ENCODE measurements at regions not wholly inside any gene's neighbourhood (a gene's known extent, or its start where the extent isn't known, plus 50 kb on each side); places are given as distances from the start of the nearest gene placed in this dataset.

- Histone ChIP-seq H3K4me3 (ENCODE audit: low read length) (no peak overlapping the region), H4K20me1 (ENCODE audit: control insufficient read depth, insufficient read depth, low read depth, low read length) (no peaks in the 10 kb centered on the region), H3K9me3 (ENCODE audit: control insufficient read depth, insufficient read depth, low read length) (no peaks in the 10 kb centered on the region), H3K4me2 (ENCODE audit: low read length) (no peak overlapping the region), H3F3A (ENCODE audit: control insufficient read depth, insufficient read depth) (no peaks in the 10 kb centered on the region), H3K9me2 (replicated peaks; ENCODE audit: control insufficient read depth, low read length) (no peaks in the 10 kb centered on the region), H3K27me3 (ENCODE audit: control insufficient read depth, low read length) (no peaks in the 10 kb centered on the region), H3K79me2 (ENCODE audit: control insufficient read depth, low read length) (no peaks in the 10 kb centered on the region), H3K4me1 (ENCODE audit: control insufficient read depth, low read length) (no peaks in the 10 kb centered on the region), H3K27ac (ENCODE audit: low read depth, low read length) (no peak overlapping the region), H3K36me3 (ENCODE audit: control insufficient read depth, low read length) (no peaks in the 10 kb centered on the region)
- TF ChIP-seq CTCF (IDR thresholded peaks at IDR 0.05; ENCODE audit: low read depth, low read length, poor library complexity, severe bottlenecking): no peak
- TF ChIP-seq EZH2phosphoT487 (IDR thresholded peaks at IDR 0.05; ENCODE audit: borderline replicate concordance, low read length): no peak
These were observed 700.0 kb downstream of the SLITRK6 start for GRCh38 chr13:85099245-85099644.

- no peak for TF ChIP-seq CTCF (IDR thresholded peaks at IDR 0.05; ENCODE audit: low read depth, low read length, poor library complexity, severe bottlenecking)
- no peak for TF ChIP-seq EZH2phosphoT487 (IDR thresholded peaks at IDR 0.05; ENCODE audit: borderline replicate concordance, low read length)
- Histone ChIP-seq H3K79me2 (ENCODE audit: control insufficient read depth, low read length) (no peaks in the 10 kb centered on the region), H3K27ac (ENCODE audit: low read depth, low read length) (no peak overlapping the region), H3K36me3 (ENCODE audit: control insufficient read depth, low read length) (no peaks in the 10 kb centered on the region), H3K27me3 (ENCODE audit: control insufficient read depth, low read length) (no peaks in the 10 kb centered on the region), H3K4me2 (ENCODE audit: low read length) (no peak overlapping the region), H3K4me1 (ENCODE audit: control insufficient read depth, low read length) (no peaks in the 10 kb centered on the region), H4K20me1 (ENCODE audit: control insufficient read depth, insufficient read depth, low read depth, low read length) (no peaks in the 10 kb centered on the region), H3F3A (ENCODE audit: control insufficient read depth, insufficient read depth) (no peaks in the 10 kb centered on the region), H3K9me3 (ENCODE audit: control insufficient read depth, insufficient read depth, low read length) (no peaks in the 10 kb centered on the region), H3K9me2 (replicated peaks; ENCODE audit: control insufficient read depth, low read length) (no peaks in the 10 kb centered on the region), H3K4me3 (ENCODE audit: low read length) (no peak overlapping the region)
These were observed 703.6 kb downstream of the SLITRK6 start for GRCh38 chr13:85095418-85096272.

GRCh38 chr13:85093808-85094207, 705.4 kb downstream of the SLITRK6 start:
- no peak for TF ChIP-seq EZH2phosphoT487 (IDR thresholded peaks at IDR 0.05; ENCODE audit: borderline replicate concordance, low read length)
- TF ChIP-seq CTCF (IDR thresholded peaks at IDR 0.05; ENCODE audit: low read depth, low read length, poor library complexity, severe bottlenecking): no peak
- Histone ChIP-seq H3K9me3 (ENCODE audit: control insufficient read depth, insufficient read depth, low read length) (no peaks in the 10 kb centered on the region), H3F3A (ENCODE audit: control insufficient read depth, insufficient read depth) (no peaks in the 10 kb centered on the region), H3K4me2 (ENCODE audit: low read length) (no peak overlapping the region), H3K27me3 (ENCODE audit: control insufficient read depth, low read length) (no peaks in the 10 kb centered on the region), H3K4me1 (ENCODE audit: control insufficient read depth, low read length) (no peaks in the 10 kb centered on the region), H3K4me3 (ENCODE audit: low read length) (no peak overlapping the region), H3K9me2 (replicated peaks; ENCODE audit: control insufficient read depth, low read length) (no peaks in the 10 kb centered on the region), H3K79me2 (ENCODE audit: control insufficient read depth, low read length) (no peaks in the 10 kb centered on the region), H3K27ac (ENCODE audit: low read depth, low read length) (no peak overlapping the region), H4K20me1 (ENCODE audit: control insufficient read depth, insufficient read depth, low read depth, low read length) (no peaks in the 10 kb centered on the region), H3K36me3 (ENCODE audit: control insufficient read depth, low read length) (no peaks in the 10 kb centered on the region)

Data from DOHH2 (cell line).